ENCODE measurements at regions not wholly inside any gene's neighbourhood (a gene's known extent, or its start where the extent isn't known, plus 50 kb on each side); places are given as distances from the start of the nearest gene placed in this dataset.
"Not testable (repeated sequence)": the region's sequence is repeated elsewhere in the genome, so short reads cannot be mapped to it uniquely, and the experiment has no call there.

- Histone ChIP-seq H3K9me3 (no peaks in the 10 kb centered on the region), H3K36me3 (no peaks in the 10 kb centered on the region), H3K27me3 (no peaks in the 10 kb centered on the region; the same call in none of the 2 replicates), H3K4me3 (no peak overlapping the region)
- DNase-seq: no peak
These were observed 158.1 kb downstream of the SLC24A2 start for GRCh38 chr9:19630760-19631159.

GRCh38 chr9:19629488-19629887 lies 159.3 kb downstream of the SLC24A2 start:
- Histone ChIP-seq H3K9me3 (no peaks in the 10 kb centered on the region), H3K4me3 (no peak overlapping the region), H3K27me3 (no peaks in the 10 kb centered on the region; the same call in none of the 2 replicates), H3K36me3 (no peaks in the 10 kb centered on the region)
- no peak for DNase-seq

- H3K4me3 ChIP-seq, H3K27me3 ChIP-seq, DNase-seq, H3K9me3 ChIP-seq, H3K36me3 ChIP-seq: not testable (repeated sequence)
These were observed 163.4 kb downstream of the SLC24A2 start for GRCh38 chr9:19625426-19625825.

- no peak for DNase-seq
- no peaks in the 10 kb centered on the region for H3K36me3 ChIP-seq
- no peak overlapping the region for H3K4me3 ChIP-seq
- no peaks in the 10 kb centered on the region for H3K9me3 ChIP-seq
- peaks cover 9% of the 10 kb centered on the region for H3K27me3 ChIP-seq
These were observed 164.3 kb downstream of the SLC24A2 start for GRCh38 chr9:19624519-19624918.

- H3K27me3 ChIP-seq: peaks cover 15% of the 10 kb centered on the region
- no peaks in the 10 kb centered on the region for H3K9me3 ChIP-seq
- no peak for DNase-seq
- no peaks in the 10 kb centered on the region for H3K36me3 ChIP-seq
- no peak overlapping the region for H3K4me3 ChIP-seq
These were observed 164.9 kb downstream of the SLC24A2 start for GRCh38 chr9:19623941-19624340.

GRCh38 chr9:19620326-19620725 lies 168.5 kb downstream of the SLC24A2 start:
- Histone ChIP-seq H3K36me3 (no peaks in the 10 kb centered on the region), H3K9me3 (no peaks in the 10 kb centered on the region), H3K27me3 (peaks cover 32% of the 10 kb centered on the region), H3K4me3 (no peak overlapping the region)
- DNase-seq: no peak

- Histone ChIP-seq H3K9me3 (no peaks in the 10 kb centered on the region), H3K27me3 (peaks cover 40% of the 10 kb centered on the region), H3K4me3 (no peak overlapping the region), H3K36me3 (no peaks in the 10 kb centered on the region)
- no peak for DNase-seq
These were observed 169.6 kb downstream of the SLC24A2 start for GRCh38 chr9:19619221-19619620.

- no peaks in the 10 kb centered on the region for H3K36me3 ChIP-seq
- peaks cover 40% of the 10 kb centered on the region for H3K27me3 ChIP-seq
- no peaks in the 10 kb centered on the region for H3K9me3 ChIP-seq
- no peak for DNase-seq
- H3K4me3 ChIP-seq: no peak overlapping the region
These were observed 170.0 kb downstream of the SLC24A2 start for GRCh38 chr9:19618816-19619215.

- H3K27me3 ChIP-seq: peaks cover 44% of the 10 kb centered on the region
- no peak for DNase-seq
- H3K4me3 ChIP-seq: no peak overlapping the region
- no peaks in the 10 kb centered on the region for H3K36me3 ChIP-seq
- no peaks in the 10 kb centered on the region; the same call in 1 of the 2 replicates for H3K9me3 ChIP-seq
These were observed 173.7 kb downstream of the SLC24A2 start for GRCh38 chr9:19615036-19615624.

- Histone ChIP-seq H3K27me3 (peaks cover 43% of the 10 kb centered on the region), H3K9me3 (no peaks in the 10 kb centered on the region; the same call in 1 of the 2 replicates), H3K36me3 (no peaks in the 10 kb centered on the region), H3K4me3 (no peak overlapping the region)
- no peak for DNase-seq
These were observed 174.5 kb downstream of the SLC24A2 start for GRCh38 chr9:19614294-19614693.

- H3K36me3 ChIP-seq: no peaks in the 10 kb centered on the region
- peaks cover 4% of the 10 kb centered on the region; the same call in 1 of the 2 replicates for H3K9me3 ChIP-seq
- no peak for DNase-seq
- no peak overlapping the region for H3K4me3 ChIP-seq
- peaks cover 10% of the 10 kb centered on the region for H3K27me3 ChIP-seq
These were observed 188.3 kb downstream of the SLC24A2 start for GRCh38 chr9:19600538-19600937.

- no peak for DNase-seq
- H3K36me3 ChIP-seq: no peaks in the 10 kb centered on the region
- peaks cover 15% of the 10 kb centered on the region for H3K27me3 ChIP-seq
- peaks cover 4% of the 10 kb centered on the region; the same call in 1 of the 2 replicates for H3K9me3 ChIP-seq
- no peak overlapping the region for H3K4me3 ChIP-seq
These were observed 189.9 kb downstream of the ACER2 start for GRCh38 chr9:19598722-19599121.

GRCh38 chr9:19597176-19597575 lies 188.4 kb downstream of the ACER2 start:
- no peak for DNase-seq
- Histone ChIP-seq H3K36me3 (no peaks in the 10 kb centered on the region), H3K4me3 (no peak overlapping the region), H3K9me3 (peaks cover 4% of the 10 kb centered on the region; the same call in 1 of the 2 replicates), H3K27me3 (peaks cover 20% of the 10 kb centered on the region)

- H3K4me3 ChIP-seq: no peak overlapping the region
- no peaks in the 10 kb centered on the region for H3K36me3 ChIP-seq
- peaks cover 23% of the 10 kb centered on the region for H3K27me3 ChIP-seq
- no peaks in the 10 kb centered on the region for H3K9me3 ChIP-seq
- DNase-seq: no peak
These were observed 186.2 kb downstream of the ACER2 start for GRCh38 chr9:19595003-19595402.

- Histone ChIP-seq H3K4me3 (no peak overlapping the region), H3K9me3 (no peaks in the 10 kb centered on the region), H3K27me3 (peaks cover 8% of the 10 kb centered on the region), H3K36me3 (no peaks in the 10 kb centered on the region)
- DNase-seq: no peak
These were observed 178.9 kb downstream of the ACER2 start for GRCh38 chr9:19587678-19588077.

GRCh38 chr9:19583890-19584289 lies 175.1 kb downstream of the ACER2 start:
- peaks cover 28% of the 10 kb centered on the region for H3K27me3 ChIP-seq
- DNase-seq: no peak
- no peaks in the 10 kb centered on the region for H3K9me3 ChIP-seq
- no peak overlapping the region for H3K4me3 ChIP-seq
- no peaks in the 10 kb centered on the region for H3K36me3 ChIP-seq

GRCh38 chr9:19577411-19577810 lies 168.6 kb downstream of the ACER2 start:
- no peaks in the 10 kb centered on the region for H3K9me3 ChIP-seq
- no peak for DNase-seq
- H3K27me3 ChIP-seq: peaks cover 64% of the 10 kb centered on the region
- H3K36me3 ChIP-seq: no peaks in the 10 kb centered on the region
- no peak overlapping the region for H3K4me3 ChIP-seq

- no peak for DNase-seq
- Histone ChIP-seq H3K9me3 (no peaks in the 10 kb centered on the region), H3K36me3 (no peaks in the 10 kb centered on the region), H3K27me3 (no peaks in the 10 kb centered on the region), H3K4me3 (no peak overlapping the region)
These were observed 160.1 kb downstream of the ACER2 start for GRCh38 chr9:19568946-19569345.
